Bronchial epithelial cell (primary cell): ENCODE measurements at regions not wholly inside any gene's neighbourhood (a gene's known extent, or its start where the extent isn't known, plus 50 kb on each side); places are given as distances from the start of the nearest gene placed in this dataset.

ENCODE experiments used
- DNase-seq: peaks from one replicate; pipeline ENCODE4 v3.0.0-alpha.2; 2010; ENCODE audit warnings: low read depth
- FAIRE-seq: peaks from 2 replicates; lab custom pipeline; 2011; peaks lifted over from hg19 to GRCh38; lab: Jason Lieb, UNC
- H3K27me3 ChIP-seq: 2 replicates; pipeline ENCODE4 v1.5.1; 2011; ENCODE audit warnings: low read length; ENCODE audit not compliant: control insufficient read depth, insufficient read depth
- H3K36me3 ChIP-seq: 2 replicates; pipeline ENCODE4 v1.5.1; 2011; ENCODE audit warnings: low read length; ENCODE audit not compliant: control insufficient read depth, insufficient read depth
- H3K4me3 ChIP-seq: 2 replicates; pipeline ENCODE4 v1.5.1; 2011; ENCODE audit warnings: mild to moderate bottlenecking, low read depth, low read length, control low read depth
- CTCF ChIP-seq: IDR thresholded peaks from 2 replicates; pipeline ENCODE4 v1.5.1; 2011; ENCODE audit warnings: mild to moderate bottlenecking, moderate library complexity, low read length, control low read depth, inconsistent platforms; ENCODE audit not compliant: insufficient read depth, severe bottlenecking

GRCh38 chr3:5725801-5726200 lies 538.3 kb downstream of the EDEM1 start:
- FAIRE-seq (no peak), DNase-seq (no peak)
- H3K27me3 ChIP-seq: no peaks in the 10 kb centered on the region
- H3K36me3 ChIP-seq: no peaks in the 10 kb centered on the region
- H3K4me3 ChIP-seq: no peak overlapping the region
- TF ChIP-seq CTCF: no peak

- Histone ChIP-seq H3K4me3 (no peak overlapping the region), H3K27me3 (no peaks in the 10 kb centered on the region), H3K36me3 (no peaks in the 10 kb centered on the region)
- no peak for TF ChIP-seq CTCF
- no peak for DNase-seq
- FAIRE-seq: no peak
Observed at GRCh38 chr3:5726621-5727020, 539.1 kb downstream of the EDEM1 start.

GRCh38 chr3:5727743-5728484 lies 540.4 kb downstream of the EDEM1 start:
- no peak for TF ChIP-seq CTCF
- no peak for DNase-seq
- no peak overlapping the region for H3K4me3 ChIP-seq
- no peaks in the 10 kb centered on the region for H3K27me3 ChIP-seq
- no peaks in the 10 kb centered on the region for H3K36me3 ChIP-seq
- FAIRE-seq: no peak

GRCh38 chr3:5729852-5730251 lies 542.3 kb downstream of the EDEM1 start:
- Histone ChIP-seq H3K4me3 (no peak overlapping the region), H3K36me3 (no peaks in the 10 kb centered on the region), H3K27me3 (no peaks in the 10 kb centered on the region)
- FAIRE-seq (no peak), DNase-seq (no peak)
- no peak for TF ChIP-seq CTCF

GRCh38 chr3:5731100-5731499 lies 543.6 kb downstream of the EDEM1 start:
- H3K36me3 ChIP-seq: no peaks in the 10 kb centered on the region
- TF ChIP-seq CTCF: no peak
- H3K4me3 ChIP-seq: no peak overlapping the region
- no peaks in the 10 kb centered on the region for H3K27me3 ChIP-seq
- no peak for FAIRE-seq
- DNase-seq: no peak

GRCh38 chr3:5732081-5732480 lies 544.6 kb downstream of the EDEM1 start:
- Histone ChIP-seq H3K36me3 (no peaks in the 10 kb centered on the region), H3K4me3 (no peak overlapping the region), H3K27me3 (no peaks in the 10 kb centered on the region)
- no peak for TF ChIP-seq CTCF
- DNase-seq (no peak), FAIRE-seq (no peak)
